Mesenchymal stem cell (in vitro differentiated cells and primary cell): ENCODE measurements at regions not wholly inside any gene's neighbourhood (a gene's known extent, or its start where the extent isn't known, plus 50 kb on each side); places are given as distances from the start of the nearest gene placed in this dataset.

Source experiments
- DNase-seq: peaks from one replicate; pipeline ENCODE4 v3.0.0-alpha.2; 2013
- H2AFZ ChIP-seq: one replicate; pipeline ENCODE4 v1.6.1; 2013; ENCODE audit warnings: low read depth, mild to moderate bottlenecking, control low read depth, inconsistent platforms, low read length, moderate library complexity
- H2AK5ac ChIP-seq: 2 replicates; pipeline ENCODE4 v1.6.1; 2013; ENCODE audit warnings: low read length, moderate library complexity, mild to moderate bottlenecking, inconsistent platforms; ENCODE audit not compliant: severe bottlenecking
- H2BK120ac ChIP-seq: one replicate; pipeline ENCODE4 v1.6.1; 2013; ENCODE audit warnings: low read depth, mild to moderate bottlenecking, inconsistent platforms, low read length, moderate library complexity
- H2BK12ac ChIP-seq, 2 experiments: one replicate each; pipeline ENCODE4 v1.6.1; 2013; ENCODE audit warnings: inconsistent platforms in 2 of 2, low read length in 2 of 2, mild to moderate bottlenecking in 2 of 2, moderate library complexity in 2 of 2, control low read depth in 1 of 2
- H2BK15ac ChIP-seq: one replicate; pipeline ENCODE4 v1.6.1; 2013; ENCODE audit warnings: mild to moderate bottlenecking, low read depth, inconsistent platforms; ENCODE audit not compliant: poor library complexity, severe bottlenecking
- H2BK5ac ChIP-seq: 2 replicates; pipeline ENCODE4 v1.6.1; 2013; ENCODE audit warnings: low read depth, mild to moderate bottlenecking, low read length, control low read depth, inconsistent platforms; ENCODE audit not compliant: poor library complexity, severe bottlenecking
- H3K14ac ChIP-seq, 2 experiments: one replicate each; pipeline ENCODE4 v1.6.1; 2013; ENCODE audit warnings: inconsistent platforms in 2 of 2, low read length in 2 of 2, control low read depth in 1 of 2, mild to moderate bottlenecking in 1 of 2, moderate library complexity in 1 of 2
- H3K18ac ChIP-seq, 2 experiments: one replicate each; pipeline ENCODE4 v1.6.1; 2013; ENCODE audit warnings: inconsistent platforms in 2 of 2, low read length in 2 of 2, control low read depth in 1 of 2, low read depth in 1 of 2, mild to moderate bottlenecking in 1 of 2
- H3K23ac ChIP-seq, 2 experiments: one replicate each; pipeline ENCODE4 v1.6.1; 2013; ENCODE audit warnings: inconsistent platforms in 2 of 2, low read length in 2 of 2, mild to moderate bottlenecking in 2 of 2, moderate library complexity in 2 of 2, control low read depth in 1 of 2
- H3K27ac ChIP-seq: 2 replicates; pipeline ENCODE4 v1.5.1; 2013; ENCODE audit warnings: mild to moderate bottlenecking, moderate library complexity, low read length, control low read depth, inconsistent platforms; ENCODE audit not compliant: poor library complexity, severe bottlenecking
- H3K27me3 ChIP-seq, 2 experiments: 2 replicates each; pipeline versions ENCODE4 v1.6.1 to v1.7.0; 2013; ENCODE audit warnings: low read length in 2 of 2, mild to moderate bottlenecking in 2 of 2, moderate library complexity in 2 of 2, control low read depth in 1 of 2, inconsistent platforms in 1 of 2; ENCODE audit not compliant: control insufficient read depth in 1 of 2, insufficient read depth in 1 of 2
- H3K36me3 ChIP-seq, 2 experiments: 2 replicates each; pipeline versions ENCODE4 v1.6.1 to v1.7.0; 2013; ENCODE audit warnings: low read length in 2 of 2, control low read depth in 1 of 2, inconsistent platforms in 1 of 2, low read depth in 1 of 2, mild to moderate bottlenecking in 1 of 2; ENCODE audit not compliant: insufficient read depth in 2 of 2, control insufficient read depth in 1 of 2
- H3K4ac ChIP-seq, 2 experiments: one replicate each; pipeline ENCODE4 v1.6.1; 2013; ENCODE audit warnings: inconsistent platforms in 2 of 2, low read length in 2 of 2, mild to moderate bottlenecking in 2 of 2, moderate library complexity in 2 of 2, control low read depth in 1 of 2, low read depth in 1 of 2
- H3K4me1 ChIP-seq: 2 replicates; pipeline ENCODE4 v1.6.1; 2013; ENCODE audit warnings: low read depth, low read length, control low read depth; ENCODE audit not compliant: control insufficient read depth, insufficient read depth
- H3K4me2 ChIP-seq: 2 replicates; pipeline ENCODE4 v1.6.1; 2013; ENCODE audit warnings: low read length, mild to moderate bottlenecking, inconsistent platforms; ENCODE audit not compliant: poor library complexity, severe bottlenecking
- H3K4me3 ChIP-seq, 2 experiments: 2 replicates each; pipeline versions ENCODE4 v1.5.1 to v1.7.0; 2013; ENCODE audit warnings: low read length in 2 of 2, mild to moderate bottlenecking in 2 of 2, control low read depth in 1 of 2, low read depth in 1 of 2; ENCODE audit not compliant: insufficient read depth in 1 of 2
- H3K79me1 ChIP-seq: replicated peaks from 2 replicates; pipeline ENCODE4 v1.6.1; 2013; ENCODE audit warnings: mild to moderate bottlenecking, control low read depth, low read length, inconsistent platforms; ENCODE audit not compliant: poor library complexity, severe bottlenecking
- H3K9ac ChIP-seq: 2 replicates; pipeline ENCODE4 v1.7.0; 2013; ENCODE audit warnings: mild to moderate bottlenecking, low read length, moderate library complexity
- H3K9me3 ChIP-seq: 2 replicates; pipeline ENCODE4 v1.7.0; 2013; ENCODE audit warnings: mild to moderate bottlenecking, low read length; ENCODE audit not compliant: control insufficient read depth
- H4K8ac ChIP-seq: one replicate; pipeline ENCODE4 v1.6.1; 2013; ENCODE audit warnings: inconsistent platforms, mild to moderate bottlenecking, low read length, moderate library complexity
- H4K91ac ChIP-seq: one replicate; pipeline ENCODE4 v1.6.1; 2013; ENCODE audit warnings: mild to moderate bottlenecking, low read length, inconsistent platforms
- WGBS: methylation state at CpG from one replicate; pipeline ENCODE4 v1.1.7; 2013; ENCODE audit warnings: mixed read lengths; 5-methylcytosine and 5-hydroxymethylcytosine counted together

- H2BK5ac ChIP-seq: peak overlapping the region; percentile 19
- H3K18ac ChIP-seq: no peak overlapping the region
- no peak overlapping the region for H3K4me2 ChIP-seq
- H2BK12ac ChIP-seq: no peak overlapping the region
- no peaks in the 10 kb centered on the region for H3K27me3 ChIP-seq
- peak overlapping the region; percentile 92 for H2AK5ac ChIP-seq
- WGBS: 52% methylated on average over 3 of the region's 3 CpGs
- peak overlapping the region; percentile 46 for H3K27ac ChIP-seq
- no peak overlapping the region for H3K9ac ChIP-seq
- H3K4me3 ChIP-seq: no peak overlapping the region
- no peak overlapping the region for H3K14ac ChIP-seq
- no peaks in the 10 kb centered on the region for H3K9me3 ChIP-seq
- no peak for DNase-seq
- H2BK120ac ChIP-seq: no peak overlapping the region
- no peak overlapping the region for H3K23ac ChIP-seq
- H4K8ac ChIP-seq: no peak overlapping the region
- no peaks in the 10 kb centered on the region for H3K79me1 ChIP-seq
- no peak overlapping the region for H2BK15ac ChIP-seq
- no peaks in the 10 kb centered on the region for H3K36me3 ChIP-seq
- no peak overlapping the region for H2AFZ ChIP-seq
- no peak overlapping the region for H4K91ac ChIP-seq
- H3K4me1 ChIP-seq: peaks cover 10% of the 10 kb centered on the region
- H3K4ac ChIP-seq: no peak overlapping the region
Measured at GRCh38 chr16:13435873-13436474, 484.0 kb upstream of the ERCC4 start.

DNA sequence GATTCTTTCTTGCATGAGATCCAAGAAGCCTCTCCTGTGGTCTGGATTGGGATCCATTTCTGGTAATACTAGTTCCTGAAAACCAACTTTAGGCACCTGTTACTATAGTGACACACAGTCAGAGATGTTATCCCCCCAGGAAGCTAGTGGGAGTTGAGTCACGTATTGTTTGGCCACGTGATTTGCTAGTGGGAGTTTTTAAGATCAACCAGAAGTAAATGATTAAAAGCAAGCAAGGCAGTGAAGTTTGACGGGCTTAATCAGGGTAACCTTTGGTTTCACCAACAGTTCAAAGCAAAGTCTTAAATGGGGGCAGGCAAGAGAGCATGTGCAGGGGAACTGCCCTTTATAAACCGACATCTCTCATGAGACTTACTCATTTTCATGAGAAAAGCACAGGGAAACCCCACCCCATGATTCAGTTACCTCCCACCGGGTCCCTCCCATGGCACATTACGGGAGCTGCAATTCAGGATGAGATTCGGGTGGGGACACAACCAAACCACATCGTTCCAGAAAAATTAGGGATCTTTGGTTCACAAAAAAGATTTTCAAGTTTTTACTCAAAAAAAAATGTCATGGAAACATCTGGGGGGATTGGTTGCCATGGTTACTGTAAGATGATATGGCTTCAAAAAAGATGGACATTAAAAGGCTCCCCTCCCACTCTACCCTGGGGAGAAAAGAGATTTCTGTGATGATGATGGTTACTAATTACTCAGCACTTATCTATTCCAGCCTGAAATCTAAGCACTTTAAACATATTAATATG, 483.1 kb upstream of the ERCC4 start:
- WGBS: 73% methylated on average over 6 of the region's 8 CpGs
- Histone ChIP-seq H3K18ac (no peak overlapping the region), H4K91ac (no peak overlapping the region)

GRCh38 chr16:13437413-13437795, 482.6 kb upstream of the ERCC4 start:
- H4K8ac ChIP-seq: no peak overlapping the region
- 68% methylated on average over 5 of the region's 5 CpGs for WGBS
- H3K9ac ChIP-seq: no peak overlapping the region

More for the DNA sequence above, 483.1 kb upstream of the ERCC4 start:
- Histone ChIP-seq H3K9ac (no peak overlapping the region), H3K4me1 (peaks cover 10% of the 10 kb centered on the region), H3K4ac (no peak overlapping the region), H3K36me3 (no peaks in the 10 kb centered on the region), H3K27ac (peak overlapping the region; percentile 77), H3K23ac (no peak overlapping the region), H3K14ac (no peak overlapping the region), H2BK5ac (no peak overlapping the region), H3K27me3 (no peaks in the 10 kb centered on the region), H3K4me3 (no peak overlapping the region), H2BK15ac (no peak overlapping the region), H3K4me2 (peak overlapping the region; percentile 42), H4K8ac (no peak overlapping the region), H3K79me1 (no peaks in the 10 kb centered on the region), H3K9me3 (no peaks in the 10 kb centered on the region), H2BK12ac (no peak overlapping the region), H2AFZ (no peak overlapping the region), H2BK120ac (no peak overlapping the region), H2AK5ac (no peak overlapping the region)
- DNase-seq: no peak

DNA sequence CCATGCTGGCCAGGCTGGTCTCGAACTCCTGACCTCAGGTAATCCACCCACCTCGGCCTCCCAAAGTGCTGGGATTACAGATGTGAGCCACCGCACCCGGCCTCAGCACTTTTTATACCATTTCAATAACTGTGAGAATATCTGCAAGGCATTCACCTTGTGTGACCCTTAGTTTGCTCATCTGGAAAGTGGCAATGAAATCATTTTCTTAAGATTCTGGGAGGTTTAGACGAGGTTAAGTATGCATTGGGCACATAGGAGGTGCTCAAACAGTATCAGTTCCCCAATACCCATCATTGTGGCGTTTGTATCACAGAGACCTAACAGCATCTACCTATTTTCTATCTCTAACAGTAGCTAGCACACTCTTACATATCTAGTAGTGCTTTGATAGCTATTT, 481.9 kb upstream of the ERCC4 start:
- Histone ChIP-seq H3K4ac (no peak overlapping the region), H3K18ac (no peak overlapping the region), H3K9me3 (no peaks in the 10 kb centered on the region), H2BK15ac (no peak overlapping the region), H2AK5ac (no peak overlapping the region), H2AFZ (no peak overlapping the region), H2BK5ac (no peak overlapping the region), H4K8ac (no peak overlapping the region), H3K4me1 (peaks cover 10% of the 10 kb centered on the region), H2BK12ac (no peak overlapping the region), H3K4me3 (no peak overlapping the region), H3K14ac (no peak overlapping the region), H4K91ac (no peak overlapping the region), H3K9ac (no peak overlapping the region), H3K23ac (no peak overlapping the region), H3K27ac (no peak overlapping the region), H3K36me3 (no peaks in the 10 kb centered on the region), H3K4me2 (no peak overlapping the region), H2BK120ac (no peak overlapping the region), H3K79me1 (no peaks in the 10 kb centered on the region), H3K27me3 (no peaks in the 10 kb centered on the region)
- WGBS: 56% methylated on average over 5 of the region's 6 CpGs
- no peak for DNase-seq

More at GRCh38 chr16:13437413-13437795, 482.6 kb upstream of the ERCC4 start:
- no peak overlapping the region for H4K91ac ChIP-seq
- no peak overlapping the region for H3K4me3 ChIP-seq
- DNase-seq: no peak
- peaks cover 10% of the 10 kb centered on the region for H3K4me1 ChIP-seq
- no peak overlapping the region for H3K23ac ChIP-seq
- H2BK5ac ChIP-seq: peak overlapping the region; percentile 68
- H3K14ac ChIP-seq: no peak overlapping the region
- H2AFZ ChIP-seq: no peak overlapping the region
- H2BK15ac ChIP-seq: no peak overlapping the region
- no peak overlapping the region for H3K27ac ChIP-seq
- no peaks in the 10 kb centered on the region for H3K27me3 ChIP-seq
- no peak overlapping the region for H2BK120ac ChIP-seq
- no peak overlapping the region for H3K4me2 ChIP-seq
- H3K4ac ChIP-seq: no peak overlapping the region
- H3K18ac ChIP-seq: no peak overlapping the region
- no peaks in the 10 kb centered on the region for H3K9me3 ChIP-seq
- H2BK12ac ChIP-seq: no peak overlapping the region
- H2AK5ac ChIP-seq: peak overlapping the region; percentile 93
- H3K36me3 ChIP-seq: no peaks in the 10 kb centered on the region
- H3K79me1 ChIP-seq: no peaks in the 10 kb centered on the region
